Urothelium cell line (cell line): ENCODE measurements at regions not wholly inside any gene's neighbourhood (a gene's known extent, or its start where the extent isn't known, plus 50 kb on each side); places are given as distances from the start of the nearest gene placed in this dataset.
A peak's percentile ranks its signal among the peaks of the same experiment; 100 is the strongest.

Experiments
- DNase-seq: peaks from one replicate; pipeline ENCODE4 v3.0.0; 2011; ENCODE audit warnings: low spot score, mixed read lengths
- FAIRE-seq: peaks from 2 replicates; lab custom pipeline; 2011; peaks lifted over from hg19 to GRCh38; lab: Jason Lieb, UNC

DNA sequence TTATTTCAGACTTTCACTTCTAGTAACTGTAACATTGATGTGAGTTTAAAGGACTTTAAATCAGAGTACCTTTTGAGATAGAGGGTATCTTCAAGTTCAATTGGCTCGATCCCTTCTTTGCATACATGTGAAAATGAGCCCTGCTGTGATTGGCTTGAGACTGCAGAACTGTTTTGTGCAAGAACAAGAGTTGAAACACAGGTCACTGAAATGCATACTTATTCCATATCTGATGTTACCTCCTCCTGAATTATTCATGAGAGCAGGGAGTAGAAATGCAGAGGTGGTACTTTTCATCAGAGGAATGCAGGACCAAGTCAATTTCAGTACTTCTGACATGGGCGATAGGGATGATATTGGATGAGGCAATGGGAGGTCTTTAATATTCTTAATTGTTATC lies 459.5 kb downstream of the TLR4 start:
- FAIRE-seq (no peak), DNase-seq (no peak)

GRCh38 chr9:118165451-118165850 lies 461.2 kb downstream of the TLR4 start:
- FAIRE-seq (no peak), DNase-seq (no peak)

GRCh38 chr9:118170032-118170955 lies 466.1 kb downstream of the TLR4 start:
- FAIRE-seq (no peak), DNase-seq (peak; percentile 51)

- FAIRE-seq (no peak), DNase-seq (no peak)
Observed at GRCh38 chr9:118177241-118177640, 473.0 kb downstream of the TLR4 start.

GRCh38 chr9:118183576-118183975 lies 479.4 kb downstream of the TLR4 start:
- DNase-seq (no peak), FAIRE-seq (no peak)

DNA sequence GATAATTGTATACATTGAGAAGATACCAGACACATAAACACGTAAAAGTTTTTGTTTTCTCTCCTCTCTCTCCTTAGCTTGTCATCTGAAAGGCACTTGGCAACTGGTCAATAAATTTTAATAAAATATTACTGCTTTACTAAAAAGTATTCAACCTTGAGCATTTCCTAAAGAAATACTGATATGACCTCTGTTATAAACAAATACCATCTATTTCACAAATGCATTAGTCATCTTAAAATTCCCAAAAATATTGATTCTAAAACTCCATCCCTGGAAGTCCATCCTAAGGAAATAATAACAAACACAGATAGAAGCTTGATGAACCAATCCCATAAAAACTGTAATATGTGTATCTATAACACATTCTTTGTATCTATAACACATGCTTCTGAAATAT lies 483.2 kb downstream of the TLR4 start:
- FAIRE-seq (no peak), DNase-seq (no peak)

GRCh38 chr9:118189615-118190014 lies 485.4 kb downstream of the TLR4 start:
- FAIRE-seq (no peak), DNase-seq (no peak)

- FAIRE-seq, result no peak
- DNase-seq, result no peak
Observed at GRCh38 chr9:118192807-118193206, 488.6 kb downstream of the TLR4 start.

DNA sequence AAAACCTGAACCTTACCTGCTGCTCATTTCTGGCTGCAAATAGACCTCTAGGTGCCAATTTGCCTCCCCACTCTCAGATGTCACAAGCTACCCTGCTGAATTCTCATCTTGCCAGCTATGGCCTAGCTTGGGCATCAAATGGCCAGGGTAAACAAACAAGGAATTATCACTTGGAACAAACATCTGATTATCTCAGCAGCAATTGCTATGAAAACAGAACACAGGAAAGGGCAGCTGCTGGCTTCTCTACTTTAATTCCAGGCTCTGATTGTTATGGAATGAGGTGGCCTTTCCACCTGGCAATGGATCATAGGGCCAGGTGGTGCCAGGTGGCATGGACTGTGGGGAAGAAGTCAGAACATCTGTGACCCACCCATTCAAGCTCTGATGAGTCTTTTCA lies 505.1 kb downstream of the TLR4 start:
- DNase-seq, result no peak
- FAIRE-seq, result no peak

DNA sequence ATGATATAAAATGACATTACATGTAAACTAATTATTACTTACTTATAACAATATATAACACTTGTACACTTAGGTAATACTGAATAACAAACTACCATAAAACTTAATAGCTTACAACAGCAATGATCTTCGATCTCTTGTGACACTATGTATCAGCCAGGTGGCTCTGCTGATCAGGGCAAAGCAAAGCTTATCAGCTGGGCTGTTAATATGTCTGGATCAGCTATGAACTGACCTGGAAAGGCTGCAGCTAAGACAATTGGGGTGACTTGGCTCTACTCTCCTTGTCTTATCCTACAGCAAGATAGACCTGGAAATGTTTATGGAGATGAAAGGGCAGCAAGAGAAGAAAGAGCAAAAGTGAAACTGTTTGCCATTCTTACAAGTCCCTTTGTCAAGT lies 511.3 kb downstream of the TLR4 start:
- DNase-seq (no peak), FAIRE-seq (no peak)

- DNase-seq (peak; percentile 5), FAIRE-seq (no peak)
Observed at GRCh38 chr9:118222375-118222774, 518.2 kb downstream of the TLR4 start.

- DNase-seq (no peak), FAIRE-seq (no peak)
Observed at GRCh38 chr9:118223111-118223510, 518.9 kb downstream of the TLR4 start.

DNA sequence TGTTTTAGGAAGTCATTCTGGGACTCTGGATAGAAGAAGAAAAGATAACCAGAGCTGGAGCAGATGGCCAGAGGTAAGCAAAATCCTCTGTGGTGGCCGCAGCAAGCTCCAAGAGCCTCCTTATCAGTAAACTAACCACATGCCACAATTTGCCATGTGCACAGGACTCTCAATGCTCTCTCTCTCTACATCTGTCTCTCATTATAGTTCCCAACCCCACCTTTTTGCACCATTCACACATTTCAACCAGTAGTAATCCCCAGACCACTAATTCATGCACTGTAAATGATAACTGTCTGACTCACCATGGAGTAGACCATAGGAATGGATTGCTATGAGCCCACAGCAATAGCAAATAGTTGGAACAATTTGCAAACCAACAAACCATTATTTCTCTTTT lies 526.1 kb downstream of the TLR4 start:
- DNase-seq (no peak), FAIRE-seq (no peak)

DNA sequence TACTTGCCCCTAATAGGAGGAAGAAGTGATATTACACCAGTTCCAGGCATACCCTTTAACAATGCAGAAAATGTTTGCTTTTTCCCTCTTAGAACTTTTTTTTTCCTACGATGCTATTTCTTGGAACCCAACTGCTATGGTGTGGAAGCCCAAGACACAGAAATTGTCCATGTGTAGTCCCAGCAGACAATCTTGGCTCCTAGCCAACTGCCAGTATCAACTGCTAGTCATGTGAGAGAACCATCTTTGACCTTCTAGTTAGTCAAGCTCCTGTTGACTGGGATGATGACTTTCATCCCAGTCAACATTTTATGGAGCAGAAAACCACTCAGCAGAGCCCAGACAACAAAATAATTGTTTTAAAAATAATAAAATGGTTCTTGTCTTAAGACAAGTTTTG lies 532.4 kb downstream of the TLR4 start:
- no peak for FAIRE-seq
- no peak for DNase-seq

- DNase-seq (no peak), FAIRE-seq (no peak)
Observed at GRCh38 chr9:118238139-118238538, 533.9 kb downstream of the TLR4 start.

DNA sequence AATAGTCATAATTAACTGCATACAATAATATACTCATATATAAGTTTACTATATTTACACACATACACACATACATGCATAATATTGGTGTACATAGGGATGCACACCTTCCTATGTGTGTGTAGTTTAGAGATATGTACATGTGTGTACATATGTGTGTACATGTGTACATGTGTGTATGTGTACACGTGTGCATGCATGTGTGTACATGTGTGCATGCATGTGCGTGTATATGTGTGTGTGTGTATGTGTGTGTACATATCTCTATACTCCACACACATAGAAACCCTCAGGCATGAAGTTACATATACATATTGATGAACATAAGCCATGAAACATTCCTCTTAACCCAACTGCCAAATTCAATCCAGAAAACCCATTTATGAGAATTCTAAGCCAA lies 547.8 kb downstream of the TLR4 start:
- peak; percentile 5 for FAIRE-seq

DNA sequence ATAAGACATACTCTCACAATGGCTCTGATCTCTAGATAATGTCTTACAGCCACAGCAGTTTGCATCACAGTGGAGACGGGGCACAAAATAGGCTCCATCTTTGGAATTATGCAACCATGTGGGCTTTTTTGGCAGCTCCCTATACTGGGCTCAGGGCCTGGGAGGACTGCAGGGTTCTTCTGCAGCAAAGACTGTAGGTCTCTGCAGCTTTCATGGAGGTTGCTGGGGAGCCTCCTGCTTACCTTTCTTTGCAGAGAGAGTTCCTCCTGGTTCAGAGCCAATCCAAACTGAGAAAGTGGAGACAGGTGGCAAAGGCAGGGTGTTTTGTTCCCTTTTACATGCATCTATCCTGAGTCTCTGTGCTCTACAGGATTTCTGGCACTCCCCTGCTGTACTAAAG lies 558.0 kb downstream of the TLR4 start:
- FAIRE-seq, result no peak
- DNase-seq, result no peak

More for the DNA sequence above, 547.8 kb downstream of the TLR4 start:
- DNase-seq, result no peak

DNA sequence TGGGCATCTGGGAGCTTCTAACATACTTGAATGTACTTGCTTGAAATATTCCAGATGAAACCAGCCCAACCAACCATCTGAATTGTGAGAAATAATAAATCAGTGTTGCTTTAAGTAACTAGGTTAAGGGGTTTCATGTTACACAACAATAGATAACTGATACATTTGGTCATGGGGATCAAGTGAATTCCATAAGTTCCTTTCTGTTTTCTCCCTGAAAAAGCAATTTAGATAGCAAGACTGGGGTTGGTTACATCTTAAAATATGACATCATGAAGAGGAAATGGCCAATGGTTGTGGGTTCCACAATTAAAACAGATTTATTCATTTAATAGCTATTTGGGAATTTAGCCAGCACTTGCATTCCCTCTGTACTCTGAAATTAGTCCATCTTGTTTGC lies 559.7 kb downstream of the TLR4 start:
- FAIRE-seq (no peak), DNase-seq (no peak)

DNA sequence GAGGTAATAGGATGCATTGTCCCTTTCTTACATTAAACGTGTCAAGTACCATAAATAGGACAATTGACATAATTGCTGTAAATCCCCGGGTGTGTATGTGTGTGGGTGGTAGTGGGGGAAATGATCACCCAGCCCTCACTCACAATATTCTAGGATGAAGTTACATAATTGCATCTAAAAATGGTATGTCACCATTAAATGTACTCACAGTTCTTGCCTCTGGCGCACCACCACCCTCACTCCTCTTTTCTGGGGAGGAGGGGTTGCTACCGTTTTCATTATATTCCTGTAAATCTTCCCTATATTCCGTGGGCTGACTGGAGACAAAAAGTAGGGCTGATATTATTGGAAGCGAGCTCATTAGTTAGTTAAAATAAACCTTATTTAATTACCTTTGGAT lies 563.8 kb downstream of the TLR4 start:
- DNase-seq (no peak), FAIRE-seq (no peak)

- FAIRE-seq (no peak), DNase-seq (no peak)
Observed at GRCh38 chr9:118269623-118270022, 565.4 kb downstream of the TLR4 start.

DNA sequence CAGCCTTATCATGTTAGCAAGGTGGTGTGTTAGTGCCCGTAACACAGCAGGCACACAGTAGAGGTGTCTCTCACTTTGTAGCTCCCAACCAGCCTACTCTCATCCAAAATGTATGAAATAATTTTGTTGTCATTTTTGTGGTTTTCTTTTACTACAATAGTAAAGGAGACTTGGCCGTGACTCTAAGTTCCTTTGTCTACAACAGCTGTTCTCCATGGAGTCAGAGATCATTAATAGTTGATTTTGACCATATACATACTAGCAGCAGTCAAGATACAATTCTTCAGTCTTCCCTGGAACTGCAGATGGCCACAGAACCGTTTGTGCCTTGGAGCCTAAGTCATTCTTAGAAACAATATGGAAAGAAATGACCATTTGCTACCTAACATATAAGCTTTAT lies 567.1 kb downstream of the TLR4 start:
- DNase-seq (no peak), FAIRE-seq (no peak)

GRCh38 chr9:118271936-118272335 lies 567.7 kb downstream of the TLR4 start:
- no peak for FAIRE-seq

GRCh38 chr9:118273048-118273447 lies 568.8 kb downstream of the TLR4 start:
- no peak for FAIRE-seq
- DNase-seq, result no peak

More at GRCh38 chr9:118271936-118272335, 567.7 kb downstream of the TLR4 start:
- no peak for DNase-seq
